Suppressor macrophage (primary cell): ENCODE measurements at regions not wholly inside any gene's neighbourhood (a gene's known extent, or its start where the extent isn't known, plus 50 kb on each side); places are given as distances from the start of the nearest gene placed in this dataset.

Experiments
- DNase-seq, 4 experiments: peaks; one replicate each; pipeline ENCODE4 v3.0.0-alpha.2; 2020 to 2022

- DNase-seq: no peak
These were observed 57.3 kb upstream of the GALNT2 start for GRCh38 chr1:230009611-230010313.

GRCh38 chr1:230010603-230011332, 56.3 kb upstream of the GALNT2 start:
- DNase-seq: peak; percentile 32 to 71 (median 55)

- peak in 2 of 4 experiments; percentile 14 to 36 for DNase-seq
These were observed 55.5 kb upstream of the GALNT2 start for GRCh38 chr1:230011333-230012092.

GRCh38 chr1:230012093-230012393, 55.0 kb upstream of the GALNT2 start:
- no peak for DNase-seq

- DNase-seq: no peak
These were observed 54.3 kb upstream of the GALNT2 start for GRCh38 chr1:230012741-230013140.

- peak in 1 of 4 experiments; percentile 26 for DNase-seq
These were observed 50.9 kb upstream of the GALNT2 start for GRCh38 chr1:230016159-230016558.
